OCI-LY1 (cell line): ENCODE measurements at regions not wholly inside any gene's neighbourhood (a gene's known extent, or its start where the extent isn't known, plus 50 kb on each side); places are given as distances from the start of the nearest gene placed in this dataset.

Experiments used
- H2AFZ ChIP-seq: fragments of 200-600 bp; sonication (generic), shearing (Covaris generic); 2 replicates; pipeline ENCODE4 v1.6.0; 2014; ENCODE audit warnings: antibody characterized with exemption, mild to moderate bottlenecking, low read length
- H3F3A ChIP-seq: fragments of 200-600 bp; sonication (generic), shearing (Covaris generic); 2 replicates; pipeline ENCODE4 v1.6.0; 2014; ENCODE audit warnings: mild to moderate bottlenecking, antibody characterized with exemption, low read length, moderate library complexity; ENCODE audit not compliant: insufficient read depth
- H3K27ac ChIP-seq: fragments of 200-600 bp; sonication (generic); 2 replicates; pipeline ENCODE4 v1.5.1; 2014; ENCODE audit warnings: low read length, mixed run types, mild to moderate bottlenecking, low read depth; ENCODE audit not compliant: poor library complexity, severe bottlenecking
- H3K27me3 ChIP-seq: fragments of 200-600 bp; sonication (generic); 2 replicates; pipeline ENCODE4 v1.6.0; 2014; ENCODE audit warnings: antibody characterized with exemption, mild to moderate bottlenecking, low read length, moderate library complexity; ENCODE audit not compliant: insufficient read depth
- H3K36me3 ChIP-seq: fragments of 200-600 bp; sonication (generic); 2 replicates; pipeline ENCODE4 v1.6.1; 2014; ENCODE audit warnings: mild to moderate bottlenecking, antibody characterized with exemption, low read length, moderate library complexity, mixed read lengths; ENCODE audit not compliant: insufficient read depth
- H3K4me1 ChIP-seq: fragments of 200-600 bp; sonication (generic); 2 replicates; pipeline ENCODE4 v1.5.1; 2014; ENCODE audit warnings: mild to moderate bottlenecking, low read length, moderate library complexity; ENCODE audit not compliant: insufficient read depth, severe bottlenecking
- H3K4me2 ChIP-seq: fragments of 200-600 bp; sonication (generic), shearing (Covaris generic); 2 replicates; pipeline ENCODE4 v1.6.1; 2014; ENCODE audit warnings: low read length
- H3K4me3 ChIP-seq: fragments of 200-600 bp; sonication (generic); 2 replicates; pipeline ENCODE4 v1.5.1; 2014; ENCODE audit warnings: low read length, low read depth, mild to moderate bottlenecking, mixed read lengths; ENCODE audit not compliant: poor library complexity, severe bottlenecking
- H3K79me2 ChIP-seq: fragments of 200-600 bp; shearing (Covaris generic); 2 replicates; pipeline ENCODE4 v1.6.1; 2016; ENCODE audit warnings: mixed run types, low read length, mixed read lengths; ENCODE audit not compliant: insufficient read depth
- H3K9ac ChIP-seq: fragments of 200-600 bp; sonication (generic), shearing (Covaris generic); 2 replicates; pipeline ENCODE4 v1.6.1; 2014; ENCODE audit warnings: mild to moderate bottlenecking, low read length, mixed read lengths
- H3K9me2 ChIP-seq: fragments of 200-600 bp; sonication (generic), shearing (Covaris generic); 2 replicates; pipeline ENCODE4 v1.6.1; 2014; ENCODE audit warnings: low read depth, mild to moderate bottlenecking, low read length, mixed read lengths
- H3K9me3 ChIP-seq: fragments of 200-600 bp; shearing (Covaris generic); 2 replicates; pipeline ENCODE4 v1.6.1; 2014; ENCODE audit warnings: low read length, mixed read lengths
- H4K20me1 ChIP-seq: fragments of 200-600 bp; sonication (generic), shearing (Covaris generic); 2 replicates; pipeline ENCODE4 v1.6.0; 2016; ENCODE audit warnings: mild to moderate bottlenecking, low read length; ENCODE audit not compliant: insufficient read depth
- EZH2 ChIP-seq: fragments of 200-600 bp; sonication (generic), shearing (Covaris generic); IDR thresholded peaks from 2 replicates; pipeline ENCODE4 v1.8.0; 2017; ENCODE audit warnings: borderline replicate concordance, mixed run types, mild to moderate bottlenecking, antibody characterized with exemption, low read length, moderate library complexity, mixed read lengths
- TF ChIP-seq, protein P1 (sequence below): fragments of 200-600 bp; sonication (generic), shearing (Covaris generic); IDR thresholded peaks from 2 replicates; pipeline ENCODE4 v1.5.1; 2017; ENCODE audit warnings: mild to moderate bottlenecking, antibody characterized with exemption, low read length, moderate library complexity, mixed read lengths

DNA sequence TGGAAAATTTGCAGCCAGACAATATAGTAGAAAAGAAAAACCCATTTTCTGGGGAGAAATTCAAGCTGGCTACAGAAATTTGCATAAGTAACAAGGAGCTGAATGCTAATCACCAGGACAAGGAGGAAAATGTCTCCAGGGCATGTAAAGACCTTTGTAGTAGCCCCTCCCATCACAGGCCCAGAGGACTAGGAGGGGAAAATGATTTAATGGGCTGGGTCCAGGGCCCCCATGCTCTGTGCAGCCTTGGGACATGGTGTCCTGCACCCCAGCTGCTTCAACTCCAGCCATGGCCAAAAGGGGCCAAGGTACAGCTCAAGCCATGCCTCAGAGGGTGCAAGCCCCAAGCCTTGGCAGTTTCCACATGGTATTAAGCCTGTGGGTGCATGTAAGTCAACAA lies 197.6 kb upstream of the POU1F1 start:
- no peaks in the 10 kb centered on the region for H3F3A ChIP-seq
- no peak overlapping the region for H2AFZ ChIP-seq
- no peaks in the 10 kb centered on the region for H3K4me1 ChIP-seq
- H3K4me2 ChIP-seq: no peak overlapping the region
- H3K36me3 ChIP-seq: no peaks in the 10 kb centered on the region
- no peak overlapping the region for H3K27ac ChIP-seq
- 0 out of 2 replicates have a peak, but pooled peaks cover 3% of the 10 kb centered on the region for H3K9me3 ChIP-seq
- no peaks in the 10 kb centered on the region for H3K27me3 ChIP-seq
- H3K9me2 ChIP-seq: no peaks in the 10 kb centered on the region
- TF ChIP-seq, protein P1, sequence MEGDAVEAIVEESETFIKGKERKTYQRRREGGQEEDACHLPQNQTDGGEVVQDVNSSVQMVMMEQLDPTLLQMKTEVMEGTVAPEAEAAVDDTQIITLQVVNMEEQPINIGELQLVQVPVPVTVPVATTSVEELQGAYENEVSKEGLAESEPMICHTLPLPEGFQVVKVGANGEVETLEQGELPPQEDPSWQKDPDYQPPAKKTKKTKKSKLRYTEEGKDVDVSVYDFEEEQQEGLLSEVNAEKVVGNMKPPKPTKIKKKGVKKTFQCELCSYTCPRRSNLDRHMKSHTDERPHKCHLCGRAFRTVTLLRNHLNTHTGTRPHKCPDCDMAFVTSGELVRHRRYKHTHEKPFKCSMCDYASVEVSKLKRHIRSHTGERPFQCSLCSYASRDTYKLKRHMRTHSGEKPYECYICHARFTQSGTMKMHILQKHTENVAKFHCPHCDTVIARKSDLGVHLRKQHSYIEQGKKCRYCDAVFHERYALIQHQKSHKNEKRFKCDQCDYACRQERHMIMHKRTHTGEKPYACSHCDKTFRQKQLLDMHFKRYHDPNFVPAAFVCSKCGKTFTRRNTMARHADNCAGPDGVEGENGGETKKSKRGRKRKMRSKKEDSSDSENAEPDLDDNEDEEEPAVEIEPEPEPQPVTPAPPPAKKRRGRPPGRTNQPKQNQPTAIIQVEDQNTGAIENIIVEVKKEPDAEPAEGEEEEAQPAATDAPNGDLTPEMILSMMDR: no peak
- no peak overlapping the region for H3K4me3 ChIP-seq
- no peaks in the 10 kb centered on the region for H3K79me2 ChIP-seq
- no peak overlapping the region for H3K9ac ChIP-seq
- H4K20me1 ChIP-seq: no peaks in the 10 kb centered on the region

DNA sequence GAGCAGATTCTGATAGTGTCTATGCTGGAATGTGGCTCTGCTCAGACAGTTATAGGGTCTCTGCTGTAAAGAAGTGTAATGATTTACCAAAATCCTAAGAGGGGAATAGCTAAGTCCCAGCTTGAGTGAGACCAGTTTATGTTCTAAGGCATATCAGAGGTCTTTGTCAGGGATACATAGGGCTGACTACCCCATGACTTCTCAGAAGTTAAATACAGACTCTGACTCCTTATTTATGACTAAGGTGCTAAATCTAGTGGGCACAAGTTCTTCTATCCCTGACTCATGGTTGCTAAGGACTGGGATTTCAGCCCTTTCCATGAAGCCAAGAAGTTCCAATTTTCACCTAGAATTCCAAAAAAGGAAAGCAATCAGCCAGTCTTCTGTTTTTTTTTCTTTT lies 192.6 kb upstream of the POU1F1 start:
- Histone ChIP-seq H3K4me3 (no peak overlapping the region), H4K20me1 (no peaks in the 10 kb centered on the region), H3K9me2 (no peaks in the 10 kb centered on the region), H2AFZ (no peak overlapping the region), H3K4me2 (no peak overlapping the region), H3K36me3 (no peaks in the 10 kb centered on the region), H3K27me3 (no peaks in the 10 kb centered on the region), H3K9ac (no peak overlapping the region), H3F3A (no peaks in the 10 kb centered on the region), H3K4me1 (no peaks in the 10 kb centered on the region), H3K79me2 (no peaks in the 10 kb centered on the region), H3K27ac (no peak overlapping the region), H3K9me3 (0 out of 2 replicates have a peak, but pooled peaks cover 3% of the 10 kb centered on the region)
- no peak for TF ChIP-seq EZH2
- TF ChIP-seq, protein P1: no peak

DNA sequence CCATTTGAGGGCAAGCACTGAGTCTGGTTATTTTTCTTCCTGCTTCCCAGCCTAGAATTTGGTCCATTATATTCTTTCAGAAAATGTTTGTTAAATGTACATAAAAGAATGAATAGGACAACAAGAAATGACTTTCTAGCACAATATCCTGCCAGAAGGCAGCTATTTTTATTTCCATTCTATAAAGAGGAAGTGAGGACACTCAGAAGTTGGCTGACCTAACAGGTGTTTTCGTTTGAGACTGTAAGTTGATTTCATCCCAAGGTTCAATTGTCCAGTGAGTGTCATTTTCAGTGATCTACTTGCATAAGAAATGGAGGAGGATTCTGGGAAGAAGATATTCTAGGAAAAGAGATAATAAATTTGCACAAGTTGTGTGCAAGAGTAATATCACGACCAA lies 191.9 kb upstream of the POU1F1 start:
- H3K4me3 ChIP-seq: no peak overlapping the region
- H3K27me3 ChIP-seq: no peaks in the 10 kb centered on the region
- no peak overlapping the region for H3K4me2 ChIP-seq
- no peaks in the 10 kb centered on the region for H3K36me3 ChIP-seq
- 0 out of 2 replicates have a peak, but pooled peaks cover 3% of the 10 kb centered on the region for H3K9me3 ChIP-seq
- no peaks in the 10 kb centered on the region for H3K9me2 ChIP-seq
- no peaks in the 10 kb centered on the region for H3F3A ChIP-seq
- H3K9ac ChIP-seq: no peak overlapping the region
- H4K20me1 ChIP-seq: no peaks in the 10 kb centered on the region
- no peak overlapping the region for H2AFZ ChIP-seq
- no peak overlapping the region for H3K27ac ChIP-seq
- TF ChIP-seq, protein P1: no peak
- no peak for TF ChIP-seq EZH2
- no peaks in the 10 kb centered on the region for H3K4me1 ChIP-seq
- H3K79me2 ChIP-seq: no peaks in the 10 kb centered on the region
